ENCODE measurements at regions not wholly inside any gene's neighbourhood (a gene's known extent, or its start where the extent isn't known, plus 50 kb on each side); places are given as distances from the start of the nearest gene placed in this dataset.

DNA sequence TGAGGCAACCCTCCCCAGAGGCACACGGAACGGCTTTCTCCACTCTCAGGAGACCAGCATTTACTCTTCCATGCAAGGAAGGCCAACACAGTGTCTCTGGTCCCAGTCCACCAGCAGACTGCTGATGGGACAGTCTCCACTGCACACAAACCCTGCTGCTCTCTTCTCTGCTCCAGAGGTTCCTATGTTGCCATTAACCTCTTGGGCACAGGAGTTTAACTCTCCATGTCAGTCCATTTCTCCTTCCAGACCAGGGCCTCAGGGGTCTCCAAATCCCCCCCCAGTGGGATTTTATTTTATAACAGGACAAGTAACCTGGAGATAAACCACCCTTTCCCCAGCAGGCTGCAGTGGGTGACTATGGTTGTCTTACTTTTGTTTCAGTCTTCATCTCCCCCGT is 452.5 kb downstream of the GADD45G start:
- H3K36me3 ChIP-seq (ENCODE audit: control insufficient read depth, insufficient read depth, low read length) = no peaks in the 10 kb centered on the region
- 95 to 96% methylated on average over 3 of the region's 3 CpGs for WGBS, 2 experiments

GRCh38 chr9:90058182-90058763 is 453.5 kb downstream of the GADD45G start:
- WGBS, 2 experiments = 92 to 93% methylated on average over 6 of the region's 6 CpGs
- no peaks in the 10 kb centered on the region for H3K9me3 ChIP-seq (ENCODE audit: control insufficient read depth, low read length)
- H3K4me3 ChIP-seq (ENCODE audit: insufficient read depth, low read depth, low read length) = no peak overlapping the region

More for the DNA sequence above, 452.5 kb downstream of the GADD45G start:
- no peak overlapping the region for H3K27ac ChIP-seq (ENCODE audit: insufficient read depth, low read depth, low read length, poor library complexity, severe bottlenecking)
- H3K4me1 ChIP-seq (ENCODE audit: control insufficient read depth, insufficient read depth, low read length) = no peaks in the 10 kb centered on the region
- H3K9me3 ChIP-seq (ENCODE audit: control insufficient read depth, low read length) = no peaks in the 10 kb centered on the region
- no peaks in the 10 kb centered on the region for H3K27me3 ChIP-seq (ENCODE audit: control insufficient read depth, insufficient read depth, low read length, poor library complexity, severe bottlenecking)
- no peak overlapping the region for H3K4me3 ChIP-seq (ENCODE audit: insufficient read depth, low read depth, low read length)

DNA sequence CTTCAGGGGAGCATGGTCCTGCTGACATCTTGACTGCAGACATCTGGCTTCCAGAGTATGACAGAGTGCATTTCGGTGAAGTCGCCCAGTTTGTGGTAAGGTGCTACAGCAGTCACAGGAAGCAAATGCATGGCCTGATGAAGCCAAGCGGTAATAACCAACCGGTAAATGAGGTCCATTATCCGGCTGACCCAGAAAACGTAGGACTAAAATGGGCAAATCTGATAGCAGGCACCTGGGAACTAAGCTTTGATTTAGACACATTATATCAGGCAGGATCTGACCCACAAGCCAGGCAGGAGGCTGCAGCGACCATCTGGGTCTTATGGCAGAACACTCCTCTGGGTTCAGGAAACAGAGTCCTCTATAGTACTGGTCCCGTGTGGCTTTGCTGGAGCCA is 454.6 kb downstream of the GADD45G start:
- no peaks in the 10 kb centered on the region for H3K9me3 ChIP-seq (ENCODE audit: control insufficient read depth, low read length)
- no peak overlapping the region for H3K27ac ChIP-seq (ENCODE audit: insufficient read depth, low read depth, low read length, poor library complexity, severe bottlenecking)
- H3K4me1 ChIP-seq (ENCODE audit: control insufficient read depth, insufficient read depth, low read length) = no peaks in the 10 kb centered on the region
- H3K4me3 ChIP-seq (ENCODE audit: insufficient read depth, low read depth, low read length) = no peak overlapping the region
- no peaks in the 10 kb centered on the region for H3K36me3 ChIP-seq (ENCODE audit: control insufficient read depth, insufficient read depth, low read length)
- H3K27me3 ChIP-seq (ENCODE audit: control insufficient read depth, insufficient read depth, low read length, poor library complexity, severe bottlenecking) = no peaks in the 10 kb centered on the region
- WGBS, 2 experiments = 95% methylated on average over 8 of the region's 8 CpGs

More at GRCh38 chr9:90058182-90058763, 453.5 kb downstream of the GADD45G start:
- H3K27ac ChIP-seq (ENCODE audit: insufficient read depth, low read depth, low read length, poor library complexity, severe bottlenecking) = no peak overlapping the region
- no peaks in the 10 kb centered on the region for H3K36me3 ChIP-seq (ENCODE audit: control insufficient read depth, insufficient read depth, low read length)
- no peaks in the 10 kb centered on the region for H3K27me3 ChIP-seq (ENCODE audit: control insufficient read depth, insufficient read depth, low read length, poor library complexity, severe bottlenecking)
- H3K4me1 ChIP-seq (ENCODE audit: control insufficient read depth, insufficient read depth, low read length) = no peaks in the 10 kb centered on the region

DNA sequence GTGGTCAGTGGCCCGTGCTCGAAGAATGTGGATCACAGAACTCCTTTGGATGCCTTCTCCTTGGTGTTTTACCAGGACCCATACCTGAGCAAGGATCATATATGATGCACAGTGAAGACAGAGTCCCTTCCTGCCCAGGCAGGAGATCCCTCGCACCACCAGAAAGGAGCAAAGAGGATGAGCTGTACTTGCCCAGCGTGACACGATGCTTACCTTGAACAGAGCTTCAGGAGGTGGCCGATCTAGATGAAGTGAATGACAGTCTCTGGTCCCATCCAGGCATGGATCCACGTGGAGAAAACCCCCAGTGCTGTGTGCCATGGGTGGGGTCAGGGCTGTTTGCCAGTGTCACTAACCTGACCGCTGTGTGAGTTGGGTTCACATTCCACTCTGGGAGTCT is 455.4 kb downstream of the GADD45G start:
- no peak overlapping the region for H3K27ac ChIP-seq (ENCODE audit: insufficient read depth, low read depth, low read length, poor library complexity, severe bottlenecking)
- no peaks in the 10 kb centered on the region for H3K4me1 ChIP-seq (ENCODE audit: control insufficient read depth, insufficient read depth, low read length)
- 90 to 97% methylated on average over 8 of the region's 8 CpGs for WGBS, 2 experiments
- no peak overlapping the region for H3K4me3 ChIP-seq (ENCODE audit: insufficient read depth, low read depth, low read length)
- H3K27me3 ChIP-seq (ENCODE audit: control insufficient read depth, insufficient read depth, low read length, poor library complexity, severe bottlenecking) = no peaks in the 10 kb centered on the region
- no peaks in the 10 kb centered on the region for H3K36me3 ChIP-seq (ENCODE audit: control insufficient read depth, insufficient read depth, low read length)
- H3K9me3 ChIP-seq (ENCODE audit: control insufficient read depth, low read length) = no peaks in the 10 kb centered on the region

- Histone ChIP-seq H3K27ac (ENCODE audit: insufficient read depth, low read depth, low read length, poor library complexity, severe bottlenecking) (no peak overlapping the region), H3K4me1 (ENCODE audit: control insufficient read depth, insufficient read depth, low read length) (no peaks in the 10 kb centered on the region), H3K9me3 (ENCODE audit: control insufficient read depth, low read length) (no peaks in the 10 kb centered on the region), H3K36me3 (ENCODE audit: control insufficient read depth, insufficient read depth, low read length) (no peaks in the 10 kb centered on the region), H3K4me3 (ENCODE audit: insufficient read depth, low read depth, low read length) (no peak overlapping the region), H3K27me3 (ENCODE audit: control insufficient read depth, insufficient read depth, low read length, poor library complexity, severe bottlenecking) (no peaks in the 10 kb centered on the region)
- WGBS, 2 experiments = 88 to 93% methylated on average over 1 of the region's 1 CpG
Measured at GRCh38 chr9:90061187-90061586, 456.4 kb downstream of the GADD45G start.

GRCh38 chr9:90062982-90063381 is 458.2 kb downstream of the GADD45G start:
- no peaks in the 10 kb centered on the region for H3K4me1 ChIP-seq (ENCODE audit: control insufficient read depth, insufficient read depth, low read length)
- 95 to 100% methylated on average over 1 of the region's 1 CpG for WGBS, 2 experiments
- no peaks in the 10 kb centered on the region for H3K27me3 ChIP-seq (ENCODE audit: control insufficient read depth, insufficient read depth, low read length, poor library complexity, severe bottlenecking)
- no peaks in the 10 kb centered on the region for H3K9me3 ChIP-seq (ENCODE audit: control insufficient read depth, low read length)
- H3K36me3 ChIP-seq (ENCODE audit: control insufficient read depth, insufficient read depth, low read length) = no peaks in the 10 kb centered on the region
- H3K27ac ChIP-seq (ENCODE audit: insufficient read depth, low read depth, low read length, poor library complexity, severe bottlenecking) = no peak overlapping the region
- H3K4me3 ChIP-seq (ENCODE audit: insufficient read depth, low read depth, low read length) = no peak overlapping the region

DNA sequence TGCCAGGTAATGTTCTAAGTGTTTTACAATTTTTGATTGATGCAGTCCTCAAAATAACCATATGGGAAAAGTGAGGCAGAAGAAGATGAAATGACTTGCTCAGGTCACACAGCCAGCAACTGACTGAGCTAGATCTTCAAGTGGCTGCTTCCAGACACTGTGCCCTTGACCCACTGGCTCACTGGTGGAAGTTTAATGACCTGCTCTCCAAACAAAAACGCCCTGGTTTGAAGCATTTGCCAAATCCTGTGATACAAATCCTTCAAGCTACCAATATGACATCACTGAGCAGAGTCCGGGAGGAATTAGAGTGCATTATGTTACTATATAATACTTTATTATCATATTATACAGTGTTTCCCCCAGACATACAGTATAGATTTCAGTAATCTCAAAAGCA is 459.4 kb downstream of the GADD45G start:
- no peaks in the 10 kb centered on the region for H3K4me1 ChIP-seq (ENCODE audit: control insufficient read depth, insufficient read depth, low read length)
- H3K27ac ChIP-seq (ENCODE audit: insufficient read depth, low read depth, low read length, poor library complexity, severe bottlenecking) = no peak overlapping the region
- no peaks in the 10 kb centered on the region for H3K36me3 ChIP-seq (ENCODE audit: control insufficient read depth, insufficient read depth, low read length)
- no peaks in the 10 kb centered on the region for H3K27me3 ChIP-seq (ENCODE audit: control insufficient read depth, insufficient read depth, low read length, poor library complexity, severe bottlenecking)
- no peaks in the 10 kb centered on the region for H3K9me3 ChIP-seq (ENCODE audit: control insufficient read depth, low read length)
- WGBS, 2 experiments = 62 to 81% methylated on average over 1 to 2 of the region's 2 CpGs
- H3K4me3 ChIP-seq (ENCODE audit: insufficient read depth, low read depth, low read length) = no peak overlapping the region

DNA sequence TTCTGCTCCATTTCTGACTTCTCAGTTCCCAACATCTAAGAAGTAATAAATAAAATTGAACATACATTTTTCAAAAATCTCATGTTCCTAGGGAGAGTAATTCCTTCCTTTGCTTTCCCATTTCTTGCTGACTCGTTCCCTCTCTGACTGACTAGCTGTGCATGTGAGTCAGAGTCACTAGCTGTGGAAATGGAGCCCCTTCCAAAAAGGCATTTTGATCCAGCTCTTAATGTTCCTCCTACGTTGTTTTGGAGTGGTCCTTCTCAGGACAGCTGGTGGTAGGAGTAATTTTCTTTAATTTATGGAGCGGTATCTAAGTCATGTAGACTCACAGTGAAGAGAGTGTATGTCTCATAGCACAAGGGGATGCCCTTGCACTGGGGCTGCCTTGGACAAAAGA is 460.2 kb downstream of the GADD45G start:
- 90 to 93% methylated on average over 3 of the region's 3 CpGs for WGBS, 2 experiments
- Histone ChIP-seq H3K4me3 (ENCODE audit: insufficient read depth, low read depth, low read length) (no peak overlapping the region), H3K9me3 (ENCODE audit: control insufficient read depth, low read length) (no peaks in the 10 kb centered on the region), H3K36me3 (ENCODE audit: control insufficient read depth, insufficient read depth, low read length) (no peaks in the 10 kb centered on the region), H3K27me3 (ENCODE audit: control insufficient read depth, insufficient read depth, low read length, poor library complexity, severe bottlenecking) (no peaks in the 10 kb centered on the region), H3K27ac (ENCODE audit: insufficient read depth, low read depth, low read length, poor library complexity, severe bottlenecking) (no peak overlapping the region), H3K4me1 (ENCODE audit: control insufficient read depth, insufficient read depth, low read length) (no peaks in the 10 kb centered on the region)

DNA sequence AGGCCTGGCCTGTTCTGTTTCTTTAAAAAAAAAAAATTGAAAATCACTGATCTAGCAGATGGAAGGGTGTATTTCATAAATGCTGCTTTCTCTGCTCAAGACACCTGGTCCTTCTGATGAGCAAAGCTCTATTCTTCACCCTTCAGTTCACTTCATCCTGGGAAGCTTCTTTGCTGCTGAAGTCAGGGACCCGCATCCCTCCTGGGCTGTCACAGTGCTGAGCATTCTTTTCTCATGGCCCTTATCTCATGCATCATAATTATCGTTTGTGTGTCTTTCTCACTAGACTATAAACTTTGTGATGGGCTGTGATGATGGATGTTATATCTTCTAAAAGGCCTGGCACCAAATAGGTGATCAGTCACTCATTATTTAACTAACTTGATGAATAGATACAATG is 461.0 kb downstream of the GADD45G start:
- no peaks in the 10 kb centered on the region for H3K27me3 ChIP-seq (ENCODE audit: control insufficient read depth, insufficient read depth, low read length, poor library complexity, severe bottlenecking)
- no peaks in the 10 kb centered on the region for H3K9me3 ChIP-seq (ENCODE audit: control insufficient read depth, low read length)
- 95 to 97% methylated on average over 1 to 2 of the region's 2 CpGs for WGBS, 2 experiments
- H3K27ac ChIP-seq (ENCODE audit: insufficient read depth, low read depth, low read length, poor library complexity, severe bottlenecking) = no peak overlapping the region
- no peaks in the 10 kb centered on the region for H3K36me3 ChIP-seq (ENCODE audit: control insufficient read depth, insufficient read depth, low read length)
- no peak overlapping the region for H3K4me3 ChIP-seq (ENCODE audit: insufficient read depth, low read depth, low read length)
- H3K4me1 ChIP-seq (ENCODE audit: control insufficient read depth, insufficient read depth, low read length) = no peaks in the 10 kb centered on the region

- H3K27ac ChIP-seq (ENCODE audit: insufficient read depth, low read depth, low read length, poor library complexity, severe bottlenecking) = no peak overlapping the region
- no peak overlapping the region for H3K4me3 ChIP-seq (ENCODE audit: insufficient read depth, low read depth, low read length)
- no peaks in the 10 kb centered on the region for H3K36me3 ChIP-seq (ENCODE audit: control insufficient read depth, insufficient read depth, low read length)
- no peaks in the 10 kb centered on the region for H3K27me3 ChIP-seq (ENCODE audit: control insufficient read depth, insufficient read depth, low read length, poor library complexity, severe bottlenecking)
- H3K4me1 ChIP-seq (ENCODE audit: control insufficient read depth, insufficient read depth, low read length) = no peaks in the 10 kb centered on the region
- 86 to 87% methylated on average over 2 of the region's 2 CpGs for WGBS, 2 experiments
- H3K9me3 ChIP-seq (ENCODE audit: control insufficient read depth, low read length) = no peaks in the 10 kb centered on the region
Measured at GRCh38 chr9:90069085-90069484, 464.3 kb downstream of the GADD45G start.

GRCh38 chr9:90070056-90070455 is 465.2 kb downstream of the GADD45G start:
- Histone ChIP-seq H3K4me3 (ENCODE audit: insufficient read depth, low read depth, low read length) (no peak overlapping the region), H3K4me1 (ENCODE audit: control insufficient read depth, insufficient read depth, low read length) (no peaks in the 10 kb centered on the region), H3K27me3 (ENCODE audit: control insufficient read depth, insufficient read depth, low read length, poor library complexity, severe bottlenecking) (no peaks in the 10 kb centered on the region), H3K27ac (ENCODE audit: insufficient read depth, low read depth, low read length, poor library complexity, severe bottlenecking) (no peak overlapping the region), H3K9me3 (ENCODE audit: control insufficient read depth, low read length) (no peaks in the 10 kb centered on the region), H3K36me3 (ENCODE audit: control insufficient read depth, insufficient read depth, low read length) (no peaks in the 10 kb centered on the region)
- WGBS, 2 experiments = 90 to 94% methylated on average over 5 of the region's 5 CpGs
